ENCODE measurements at regions not wholly inside any gene's neighbourhood (a gene's known extent, or its start where the extent isn't known, plus 50 kb on each side); places are given as distances from the start of the nearest gene placed in this dataset.
"Not testable (repeated sequence)": the region's sequence is repeated elsewhere in the genome, so short reads cannot be mapped to it uniquely, and the experiment has no call there.

DNA sequence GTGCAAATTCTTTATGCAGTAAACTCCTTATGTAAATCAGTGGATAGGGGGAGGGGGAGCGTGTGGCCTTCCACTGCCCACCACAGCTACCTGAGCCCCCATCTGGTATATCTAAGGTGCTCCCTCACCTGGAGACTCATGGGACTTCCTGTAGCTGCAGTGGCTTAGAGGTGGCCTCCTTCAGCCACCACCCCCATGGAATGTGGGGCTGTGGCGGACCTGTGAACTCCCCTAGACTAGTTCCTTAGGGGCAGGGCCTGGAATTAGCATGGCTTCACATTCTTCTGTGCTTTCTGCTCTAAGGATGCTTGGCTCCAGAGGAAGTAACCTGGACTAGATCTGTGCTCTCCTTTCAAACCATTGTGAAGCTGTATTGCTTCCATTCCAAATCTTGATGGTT is 550.5 kb upstream of the COBL start:
- Histone ChIP-seq H3K27ac (no peak overlapping the region), H3K4me1 (no peaks in the 10 kb centered on the region), H3K27me3 (no peaks in the 10 kb centered on the region), H3K4me3 (no peak overlapping the region), H3K9me3 (no peaks in the 10 kb centered on the region), H3K36me3 (ENCODE audit: low read depth, missing control alignments) (no peaks in the 10 kb centered on the region)
- TF ChIP-seq, protein P1, sequence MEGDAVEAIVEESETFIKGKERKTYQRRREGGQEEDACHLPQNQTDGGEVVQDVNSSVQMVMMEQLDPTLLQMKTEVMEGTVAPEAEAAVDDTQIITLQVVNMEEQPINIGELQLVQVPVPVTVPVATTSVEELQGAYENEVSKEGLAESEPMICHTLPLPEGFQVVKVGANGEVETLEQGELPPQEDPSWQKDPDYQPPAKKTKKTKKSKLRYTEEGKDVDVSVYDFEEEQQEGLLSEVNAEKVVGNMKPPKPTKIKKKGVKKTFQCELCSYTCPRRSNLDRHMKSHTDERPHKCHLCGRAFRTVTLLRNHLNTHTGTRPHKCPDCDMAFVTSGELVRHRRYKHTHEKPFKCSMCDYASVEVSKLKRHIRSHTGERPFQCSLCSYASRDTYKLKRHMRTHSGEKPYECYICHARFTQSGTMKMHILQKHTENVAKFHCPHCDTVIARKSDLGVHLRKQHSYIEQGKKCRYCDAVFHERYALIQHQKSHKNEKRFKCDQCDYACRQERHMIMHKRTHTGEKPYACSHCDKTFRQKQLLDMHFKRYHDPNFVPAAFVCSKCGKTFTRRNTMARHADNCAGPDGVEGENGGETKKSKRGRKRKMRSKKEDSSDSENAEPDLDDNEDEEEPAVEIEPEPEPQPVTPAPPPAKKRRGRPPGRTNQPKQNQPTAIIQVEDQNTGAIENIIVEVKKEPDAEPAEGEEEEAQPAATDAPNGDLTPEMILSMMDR (IDR thresholded peaks at IDR 0.05) = no peak
- no peak for TF ChIP-seq POLR2A (IDR thresholded peaks at IDR 0.05)
- no peak for DNase-seq
- WGBS, 2 donors = 92 to 100% methylated on average over 1 to 2 of the region's 2 CpGs
- intact Hi-C loops (cut with DNase I; ENCODE audit: low total_unique reads) = no loop called here

DNA sequence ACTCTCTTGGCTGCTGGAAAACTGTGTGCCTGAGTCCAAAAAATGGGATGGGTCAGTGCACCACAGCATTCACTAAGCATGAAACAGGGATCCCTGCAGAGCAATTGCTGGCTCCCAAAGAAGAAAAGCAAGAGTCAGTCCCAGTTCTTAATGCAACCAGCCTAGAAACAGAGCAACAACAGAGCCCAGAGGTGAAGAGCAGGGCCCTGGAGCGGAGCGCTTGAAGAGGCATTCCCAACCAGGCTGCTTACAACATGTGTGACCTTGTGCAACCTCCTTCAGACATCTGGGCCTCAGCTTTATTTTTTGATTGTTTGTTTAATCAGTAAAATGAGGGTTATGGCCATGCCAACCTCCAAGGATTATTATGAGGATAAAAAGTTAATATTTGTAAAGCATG is 543.7 kb upstream of the COBL start:
- Histone ChIP-seq H3K9me3 (no peaks in the 10 kb centered on the region), H3K4me1 (no peaks in the 10 kb centered on the region), H3K27me3 (no peaks in the 10 kb centered on the region), H3K4me3 (no peak overlapping the region), H3K36me3 (ENCODE audit: low read depth, missing control alignments) (no peaks in the 10 kb centered on the region), H3K27ac (no peak overlapping the region)
- 83 to 86% methylated on average over 2 of the region's 2 CpGs for WGBS, 2 donors
- TF ChIP-seq, protein P1 (IDR thresholded peaks at IDR 0.05) = no peak
- TF ChIP-seq POLR2A (IDR thresholded peaks at IDR 0.05) = no peak
- DNase-seq = no peak
- intact Hi-C loops (cut with DNase I; ENCODE audit: low total_unique reads) = no loop called here

DNA sequence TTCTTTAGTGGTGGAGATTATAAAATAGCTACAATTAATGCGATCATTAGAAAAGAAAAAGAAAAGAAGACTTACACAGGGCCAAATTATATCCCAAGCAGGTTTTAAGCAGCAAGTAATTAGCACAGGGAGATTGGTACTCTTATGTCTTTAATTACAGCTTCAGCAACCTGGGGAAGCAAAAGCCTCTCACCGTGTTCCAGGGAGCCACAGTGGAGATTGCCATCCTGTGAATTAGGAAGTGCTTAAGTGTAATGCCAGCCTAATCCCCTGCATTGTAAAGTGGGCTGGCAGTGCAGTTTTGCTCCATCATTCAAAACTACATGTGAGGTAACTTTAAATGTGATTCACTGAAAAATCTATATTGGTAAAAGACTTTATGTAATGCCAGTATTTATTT is 533.5 kb upstream of the COBL start:
- Histone ChIP-seq H3K27me3 (no peaks in the 10 kb centered on the region), H3K4me1 (no peaks in the 10 kb centered on the region), H3K4me3 (no peak overlapping the region), H3K36me3 (ENCODE audit: low read depth, missing control alignments) (no peaks in the 10 kb centered on the region), H3K27ac (no peak overlapping the region), H3K9me3 (no peaks in the 10 kb centered on the region)
- WGBS, 2 donors = 67 to 84% methylated on average over 2 of the region's 2 CpGs
- DNase-seq = no peak
- intact Hi-C loops (cut with DNase I; ENCODE audit: low total_unique reads) = no loop called here
- no peak for TF ChIP-seq POLR2A (IDR thresholded peaks at IDR 0.05)
- TF ChIP-seq, protein P1 (IDR thresholded peaks at IDR 0.05) = no peak

DNA sequence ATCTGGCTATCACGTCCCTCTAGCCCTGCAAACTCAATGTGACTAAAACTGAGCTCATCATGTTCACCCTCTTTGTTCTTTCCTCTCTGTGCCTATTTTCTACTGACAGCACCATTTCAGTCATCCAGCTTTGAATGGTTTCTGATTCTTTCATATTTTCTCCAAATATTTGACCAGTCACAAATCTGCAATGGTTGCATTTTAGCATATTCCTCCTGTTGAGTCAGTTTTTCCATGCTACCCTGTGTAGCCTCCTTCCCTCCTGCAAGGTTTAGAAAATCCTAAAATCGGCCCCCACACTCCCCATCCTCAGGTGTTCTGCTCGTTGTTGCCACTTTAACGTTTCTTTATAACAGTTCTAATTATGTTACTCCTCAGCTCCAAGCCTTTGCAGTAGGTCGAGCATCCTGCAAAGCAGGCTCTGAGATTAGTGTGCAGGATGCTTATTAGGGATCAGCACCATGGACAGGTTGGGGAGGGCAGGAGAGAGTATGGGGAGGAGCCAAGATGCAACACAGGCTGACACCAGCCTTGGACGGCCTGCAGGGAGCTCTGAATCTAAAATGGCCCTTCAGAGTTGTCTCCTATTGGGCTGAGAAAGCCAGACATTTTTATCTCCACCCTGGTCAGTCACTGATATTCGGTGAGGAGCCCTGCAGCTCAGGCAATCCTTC is 531.0 kb upstream of the COBL start:
- Histone ChIP-seq H3K9me3 (no peaks in the 10 kb centered on the region), H3K36me3 (ENCODE audit: low read depth, missing control alignments) (no peaks in the 10 kb centered on the region), H3K27ac (no peak overlapping the region), H3K27me3 (no peaks in the 10 kb centered on the region), H3K4me1 (no peaks in the 10 kb centered on the region), H3K4me3 (no peak overlapping the region)
- 30 to 37% methylated on average over 7 of the region's 7 CpGs for WGBS, 2 donors
- TF ChIP-seq POLR2A (IDR thresholded peaks at IDR 0.05) = no peak
- TF ChIP-seq, protein P1 (IDR thresholded peaks at IDR 0.05) = no peak
- intact Hi-C loops (cut with DNase I; ENCODE audit: low total_unique reads) = no loop called here
- no peak for DNase-seq

DNA sequence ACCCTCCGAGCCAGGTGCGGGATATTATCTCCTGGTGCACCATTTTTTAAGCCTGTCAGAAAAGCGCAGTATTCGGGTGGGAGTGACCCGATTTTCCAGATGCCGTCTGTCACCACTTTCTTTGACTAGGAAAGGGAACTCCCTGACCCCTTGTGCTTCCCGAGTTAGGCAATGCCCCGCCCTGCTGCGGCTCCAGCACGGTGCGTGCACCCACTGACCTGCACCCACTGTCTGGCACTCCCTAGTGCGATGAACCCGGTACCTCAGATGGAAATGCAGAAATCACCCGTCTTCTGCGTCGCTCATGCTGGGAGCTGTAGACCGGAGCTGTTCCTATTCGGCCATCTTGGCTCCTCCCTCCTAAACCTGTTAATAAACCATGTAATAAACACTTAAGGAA is 522.5 kb upstream of the COBL start:
- 82 to 85% methylated on average over 18 of the region's 18 CpGs for WGBS, 2 donors
- H3K27ac ChIP-seq; intact Hi-C loops (cut with DNase I; ENCODE audit: low total_unique reads): not testable (repeated sequence)

More for the DNA sequence above, 522.5 kb upstream of the COBL start:
- H3K4me3 ChIP-seq; H3K36me3 ChIP-seq (ENCODE audit: low read depth, missing control alignments); H3K4me1 ChIP-seq; H3K27me3 ChIP-seq; DNase-seq; H3K9me3 ChIP-seq: not testable (repeated sequence)

All from testis (tissue), 2 donors.